ENCODE measurements at regions not wholly inside any gene's neighbourhood (a gene's known extent, or its start where the extent isn't known, plus 50 kb on each side); places are given as distances from the start of the nearest gene placed in this dataset.

- no peak for DNase-seq (ENCODE audit: low spot score)
- ChIA-PET POLR2A (ENCODE audit: low non-redundant PET) (no interaction called here), CTCF (no interaction called here)
- TF ChIP-seq CTCF (conservative IDR thresholded peaks at IDR 0.05; ENCODE audit: low read depth), result no peak
- H3K27ac ChIP-seq, result no peak overlapping the region
These were observed 359.6 kb downstream of the BMP4 start for GRCh38 chr14:53596853-53597525.

- POLR2A ChIA-PET (ENCODE audit: low non-redundant PET), result no interaction called here
- CTCF ChIA-PET, result no interaction called here
- no peak for TF ChIP-seq CTCF (conservative IDR thresholded peaks at IDR 0.05; ENCODE audit: low read depth)
- H3K27ac ChIP-seq, result no peak overlapping the region
- no peak for DNase-seq (ENCODE audit: low spot score)
These were observed 364.8 kb downstream of the BMP4 start for GRCh38 chr14:53591816-53592215.

- TF ChIP-seq CTCF (conservative IDR thresholded peaks at IDR 0.05; ENCODE audit: low read depth), result no peak
- H3K27ac ChIP-seq, result no peak overlapping the region
- no peak for DNase-seq (ENCODE audit: low spot score)
- CTCF ChIA-PET, result no interaction called here
- POLR2A ChIA-PET (ENCODE audit: low non-redundant PET), result no interaction called here
These were observed 375.1 kb downstream of the BMP4 start for GRCh38 chr14:53581504-53581903.

GRCh38 chr14:53571641-53572328 is 384.8 kb downstream of the BMP4 start:
- no peak for TF ChIP-seq CTCF (conservative IDR thresholded peaks at IDR 0.05; ENCODE audit: low read depth)
- CTCF ChIA-PET, result interaction anchor here (0.8 kb wide), 1 partner anchor 19 kb away, joined by 3 read pairs; no protein-coding TSS in a partner anchor

GRCh38 chr14:53570411-53571387 is 385.9 kb downstream of the BMP4 start:
- ChIA-PET POLR2A (ENCODE audit: low non-redundant PET) (no interaction called here), CTCF (interaction anchor here (0.5 to 0.6 kb wide), 2 partner anchors 130 to 1010 kb away, joined by 3 read pairs; no protein-coding TSS in a partner anchor)
- no peak for DNase-seq (ENCODE audit: low spot score)
- no peak overlapping the region for H3K27ac ChIP-seq
- TF ChIP-seq CTCF (conservative IDR thresholded peaks at IDR 0.05; ENCODE audit: low read depth), result no peak

More at GRCh38 chr14:53571641-53572328, 384.8 kb downstream of the BMP4 start:
- POLR2A ChIA-PET (ENCODE audit: low non-redundant PET), result no interaction called here
- no peak overlapping the region for H3K27ac ChIP-seq
- no peak for DNase-seq (ENCODE audit: low spot score)

GRCh38 chr14:53569446-53569845 is 387.2 kb downstream of the BMP4 start:
- no peak overlapping the region for H3K27ac ChIP-seq
- DNase-seq (ENCODE audit: low spot score), result no peak
- ChIA-PET CTCF (no interaction called here), POLR2A (ENCODE audit: low non-redundant PET) (no interaction called here)
- no peak for TF ChIP-seq CTCF (conservative IDR thresholded peaks at IDR 0.05; ENCODE audit: low read depth)
